Ovary (tissue), 7 donors: ENCODE measurements at regions not wholly inside any gene's neighbourhood (a gene's known extent, or its start where the extent isn't known, plus 50 kb on each side); places are given as distances from the start of the nearest gene placed in this dataset.

Source experiments
- DNase-seq, 5 donors: peaks; one replicate each; pipeline ENCODE4 v3.0.0-alpha.2; 2019 to 2020
- H3K27ac ChIP-seq, 2 donors: fragments of 200-600 bp; one replicate each; pipeline versions ENCODE4 v1.5.1 to v1.8.0; 2019 to 2022
- H3K27me3 ChIP-seq: fragments of 200-600 bp; one replicate; pipeline ENCODE4 v1.8.0; 2022
- H3K36me3 ChIP-seq: fragments of 200-600 bp; sonication (generic); one replicate; pipeline ENCODE4 v1.5.1; 2019
- H3K4me1 ChIP-seq: one replicate; pipeline ENCODE4 v1.8.1; 2013; ENCODE audit warnings: mild to moderate bottlenecking, moderate library complexity; ENCODE audit not compliant: insufficient read depth
- H3K4me3 ChIP-seq: fragments of 200-600 bp; sonication (generic); one replicate; pipeline ENCODE4 v1.5.1; 2017
- H3K9me3 ChIP-seq, 2 donors: fragments of 200-600 bp in 1 of 2; sonication (generic) in 1 of 2; one replicate each; pipeline versions ENCODE4 v1.5.1 to v1.8.1; 2013 to 2019; ENCODE audit warnings: mild to moderate bottlenecking in 1 of 2, moderate library complexity in 1 of 2
- CTCF ChIP-seq, 3 donors: fragments of 450-650 bp in 2 of 3; fragments of 200-600 bp in 1 of 3; IDR thresholded peaks; one replicate each; pipeline versions ENCODE4 v1.5.1 to v1.8.0; 2016 to 2022; ENCODE audit warnings: antibody characterized with exemption in 3 of 3, mild to moderate bottlenecking in 1 of 3
- EP300 ChIP-seq: sonication (generic); formaldehyde crosslinking; IDR thresholded peaks from one replicate; pipeline ENCODE4 v1.6.1; 2017; ENCODE audit warnings: antibody characterized with exemption
- POLR2A ChIP-seq: fragments of 450-650 bp; IDR thresholded peaks from one replicate; pipeline ENCODE4 v1.6.1; 2017; ENCODE audit warnings: antibody characterized with exemption, mild to moderate bottlenecking, moderate library complexity
- WGBS, 3 donors: extraction: QIAGEN DNeasy Blood & Tissue Kit in 1 of 3; methylation state at CpG; one replicate each; pipeline versions ENCODE4 v1.1.5 to v1.1.7; 2013 to 2017; 5-methylcytosine and 5-hydroxymethylcytosine counted together
- intact Hi-C, 4 donors: fragments of 100-400 bp; cut with DNase I; formaldehyde crosslinking; loops; one replicate each; pipeline versions ENCODE4 v1.11.0 to v1.15.1; 2022 to 2023
- donor health status: DM: no; HTN: no; CAD: no; lungs with moderate emphysema.
- donor health status: DM: no; HTN: no; CAD: no.
- donor health status: Bipolar disorder and iron deficiency.
- donor health status: DM: no; HTN: no; CAD: no.
- donor health status: DM: yes; HTN: yes; CAD: no.

GRCh38 chr1:213905344-213905743 lies 82.4 kb upstream of the PROX1 start:
- Histone ChIP-seq H3K27ac (no peak overlapping the region), H3K9me3 (no peaks in the 10 kb centered on the region), H3K27me3 (no peaks in the 10 kb centered on the region), H3K36me3 (no peaks in the 10 kb centered on the region), H3K4me1 (no peaks in the 10 kb centered on the region), H3K4me3 (no peak overlapping the region)
- DNase-seq: no peak
- TF ChIP-seq EP300: no peak
- TF ChIP-seq CTCF (IDR thresholded peaks at IDR 0.05): no peak
- TF ChIP-seq POLR2A: no peak
- WGBS, 3 donors: 72 to 81% (median 75%) methylated on average over 13 of the region's 13 CpGs
- intact Hi-C loops: no loop called here

GRCh38 chr1:213908521-213908920 lies 79.3 kb upstream of the PROX1 start:
- TF ChIP-seq EP300 (no peak), POLR2A (no peak), CTCF (IDR thresholded peaks at IDR 0.05) (no peak)
- intact Hi-C loops: no loop called here
- no peaks in the 10 kb centered on the region for H3K4me1 ChIP-seq
- no peaks in the 10 kb centered on the region for H3K9me3 ChIP-seq
- H3K27me3 ChIP-seq: no peaks in the 10 kb centered on the region
- no peak overlapping the region for H3K4me3 ChIP-seq
- 95 to 99% (median 97%) methylated on average over 4 of the region's 4 CpGs for WGBS, 3 donors
- H3K27ac ChIP-seq: no peak overlapping the region
- H3K36me3 ChIP-seq: no peaks in the 10 kb centered on the region
- DNase-seq: no peak

- no peak for TF ChIP-seq POLR2A
- TF ChIP-seq EP300: no peak
- no peak for TF ChIP-seq CTCF (IDR thresholded peaks at IDR 0.05)
- H3K27ac ChIP-seq: no peak overlapping the region
- intact Hi-C loops: no loop called here
- no peaks in the 10 kb centered on the region for H3K27me3 ChIP-seq
- H3K9me3 ChIP-seq: no peaks in the 10 kb centered on the region
- WGBS, 3 donors: 20 to 36% (median 24%) methylated on average over 6 of the region's 6 CpGs
- H3K4me3 ChIP-seq: no peak overlapping the region
- no peaks in the 10 kb centered on the region for H3K36me3 ChIP-seq
- no peaks in the 10 kb centered on the region for H3K4me1 ChIP-seq
- DNase-seq: no peak
These were observed 73.4 kb upstream of the PROX1 start for GRCh38 chr1:213914392-213914791.

- Histone ChIP-seq H3K36me3 (no peaks in the 10 kb centered on the region), H3K9me3 (no peaks in the 10 kb centered on the region), H3K27me3 (no peaks in the 10 kb centered on the region), H3K4me1 (no peaks in the 10 kb centered on the region), H3K27ac (no peak overlapping the region), H3K4me3 (no peak overlapping the region)
- no peak for DNase-seq
- TF ChIP-seq EP300: no peak
- TF ChIP-seq CTCF (IDR thresholded peaks at IDR 0.05): no peak
- WGBS, 3 donors: 24 to 43% (median 28%) methylated on average over 2 of the region's 2 CpGs
- intact Hi-C loops: no loop called here
These were observed 66.5 kb upstream of the PROX1 start for GRCh38 chr1:213921311-213921710.

- no peaks in the 10 kb centered on the region for H3K27me3 ChIP-seq
- DNase-seq: no peak
- WGBS, 3 donors: 46 to 59% (median 52%) methylated on average over 5 of the region's 5 CpGs
- H3K9me3 ChIP-seq: no peaks in the 10 kb centered on the region
- TF ChIP-seq POLR2A (no peak), EP300 (no peak), CTCF (IDR thresholded peaks at IDR 0.05) (no peak)
- intact Hi-C loops: no loop called here
- H3K4me3 ChIP-seq: no peak overlapping the region
- no peaks in the 10 kb centered on the region for H3K36me3 ChIP-seq
- H3K27ac ChIP-seq: no peak overlapping the region
- H3K4me1 ChIP-seq: no peaks in the 10 kb centered on the region
These were observed 66.1 kb upstream of the PROX1 start for GRCh38 chr1:213921712-213922111.
